HCT116 (cell line): ENCODE measurements at regions not wholly inside any gene's neighbourhood (a gene's known extent, or its start where the extent isn't known, plus 50 kb on each side); places are given as distances from the start of the nearest gene placed in this dataset.

Experiments
- ATAC-seq: fragments of 200-7000 bp; cut with Tn5 transposase; 2 replicates; pipeline ENCODE4 v1.9.1; 2020; ENCODE audit warnings: mild to moderate bottlenecking, moderate library complexity
- BruUV-seq: library from RNA; stranded (reverse); fragments of 400-500 nt; replicated peaks from 2 replicates; lab custom pipeline; 2021; lab: Mats Ljungman, UMichigan
- CTCF ChIA-PET: fragments of 300-600 bp; sonication (Branson Sonifier 250); formaldehyde crosslinking; loops from one replicate; lab custom pipeline; 2021; ENCODE audit warnings: antibody characterized with exemption; lab: Charles Lee
- POLR2A ChIA-PET: fragments of 300-600, 350-600 bp; sonication (Branson Sonifier 250); formaldehyde crosslinking; loops from one replicate; lab custom pipeline; 2021; ENCODE audit warnings: antibody characterized with exemption; lab: Charles Lee
- RAD21 ChIA-PET, 2 experiments: fragments of 300-600 bp; sonication (Branson Sonifier 250); formaldehyde crosslinking; loops; one replicate each; lab custom pipeline; 2023; ENCODE audit warnings: low total read pairs in 2 of 2; ENCODE audit not compliant: uncharacterized antibody in 2 of 2, unreplicated experiment in 2 of 2, low non-redundant PET in 1 of 2; lab: Charles Lee
- DNase-seq: peaks from one replicate; pipeline ENCODE4 v3.0.0-alpha.2; 2010; ENCODE audit warnings: low read depth, low spot score
- H2AFZ ChIP-seq: fragments of 200-600 bp; shearing (Covaris generic), sonication (generic); 2 replicates; pipeline ENCODE4 v1.6.1; 2017; ENCODE audit warnings: low read depth, mixed run types, mixed read lengths, antibody characterized with exemption, low read length; ENCODE audit not compliant: poor library complexity, severe bottlenecking
- H3K27ac ChIP-seq: 2 replicates; pipeline ENCODE4 v1.5.1; 2012; ENCODE audit warnings: low read depth, low read length
- H3K27me3 ChIP-seq: fragments of 200-600 bp; sonication (generic); 2 replicates; pipeline ENCODE4 v1.6.1; 2016; ENCODE audit warnings: mixed run types, low read length, mixed read lengths; ENCODE audit not compliant: insufficient read depth
- H3K36me3 ChIP-seq, 2 experiments: fragments of 200-500 bp in 1 of 2; fragments of 200-600 bp in 1 of 2; sonication (Bioruptor generic) in 1 of 2; sonication (generic) in 1 of 2; 2 replicates each; pipeline versions ENCODE4 v1.5.1 to v1.6.1; 2014 to 2016; ENCODE audit warnings: low read length in 2 of 2, inconsistent platforms in 1 of 2, mixed read lengths in 1 of 2, mixed run types in 1 of 2; ENCODE audit not compliant: insufficient read depth in 2 of 2, control insufficient read depth in 1 of 2
- H3K4me1 ChIP-seq, 2 experiments: fragments of 200-600 bp in 1 of 2; sonication (generic) in 1 of 2; 2 replicates each; pipeline versions ENCODE4 v1.5.1 to v1.6.1; 2012 to 2017; ENCODE audit warnings: low read length in 2 of 2, inconsistent platforms in 1 of 2, mild to moderate bottlenecking in 1 of 2, mixed read lengths in 1 of 2, mixed run types in 1 of 2, moderate library complexity in 1 of 2; ENCODE audit not compliant: insufficient read depth in 2 of 2, control insufficient read depth in 1 of 2
- H3K4me2 ChIP-seq: fragments of 200-600 bp; sonication (generic); 2 replicates; pipeline ENCODE4 v1.6.1; 2017; ENCODE audit warnings: mixed run types, low read length, mixed read lengths
- H3K4me3 ChIP-seq, 2 experiments: fragments of 200-600 bp in 1 of 2; sonication (generic) in 1 of 2; replicated peaks in 1 of 2; 2 replicates each; pipeline ENCODE4 v1.5.1; 2011 to 2016; ENCODE audit warnings: low read length in 2 of 2, control low read depth in 1 of 2, low read depth in 1 of 2, mild to moderate bottlenecking in 1 of 2, mixed read lengths in 1 of 2, mixed run types in 1 of 2
- H3K79me2 ChIP-seq: fragments of 200-600 bp; sonication (generic); 2 replicates; pipeline ENCODE4 v1.6.1; 2017; ENCODE audit warnings: mild to moderate bottlenecking, mixed run types, low read length, moderate library complexity, mixed read lengths; ENCODE audit not compliant: insufficient read depth
- H3K9ac ChIP-seq: fragments of 200-600 bp; sonication (generic); 2 replicates; pipeline ENCODE4 v1.6.1; 2016; ENCODE audit warnings: low read length, mixed read lengths
- H3K9me2 ChIP-seq: fragments of 200-600 bp; sonication (generic), shearing (Covaris generic); 2 replicates; pipeline ENCODE4 v1.6.1; 2017; ENCODE audit warnings: mixed run types, mild to moderate bottlenecking, moderate library complexity; ENCODE audit not compliant: insufficient read depth
- H3K9me3 ChIP-seq, 2 experiments: fragments of 200-500 bp in 1 of 2; fragments of 200-600 bp in 1 of 2; sonication (Bioruptor generic) in 1 of 2; sonication (generic) in 1 of 2; 2 replicates each; pipeline ENCODE4 v1.6.1; 2014 to 2017; ENCODE audit warnings: low read length in 2 of 2, mixed read lengths in 2 of 2, inconsistent platforms in 1 of 2, low read depth in 1 of 2, mild to moderate bottlenecking in 1 of 2, mixed run types in 1 of 2, moderate library complexity in 1 of 2; ENCODE audit not compliant: control insufficient read depth in 1 of 2, insufficient read depth in 1 of 2
- H4K20me1 ChIP-seq: fragments of 200-600 bp; sonication (generic), shearing (Covaris generic); 2 replicates; pipeline ENCODE4 v1.6.1; 2017; ENCODE audit warnings: mixed run types, mild to moderate bottlenecking, moderate library complexity; ENCODE audit not compliant: insufficient read depth
- ATF3 ChIP-seq: IDR thresholded peaks from 2 replicates; pipeline ENCODE4 v1.6.1; 2012
- EZH2 ChIP-seq: fragments of 200-600 bp; sonication (generic); IDR thresholded peaks from 2 replicates; pipeline ENCODE4 v1.6.1; 2017; ENCODE audit warnings: antibody characterized with exemption, mixed run types
- EZH2phosphoT487 ChIP-seq: fragments of 200-600 bp; IDR thresholded peaks from 2 replicates; pipeline ENCODE4 v1.6.1; 2018; ENCODE audit warnings: antibody characterized with exemption, borderline replicate concordance
- FOSL1 ChIP-seq: IDR thresholded peaks from 2 replicates; pipeline ENCODE4 v1.6.1; 2012; ENCODE audit warnings: low read depth
- MAX ChIP-seq: IDR thresholded peaks from 2 replicates; pipeline ENCODE4 v1.6.1; 2012
- POLR2A ChIP-seq: IDR thresholded peaks from 2 replicates; pipeline ENCODE4 v1.7.0; 2011; ENCODE audit warnings: borderline replicate concordance; ENCODE audit not compliant: insufficient read depth, insufficient read length; ENCODE audit errors: extremely low read depth
- REST ChIP-seq: IDR thresholded peaks from 2 replicates; pipeline ENCODE4 v1.6.1; 2012; ENCODE audit warnings: low read depth
- SP1 ChIP-seq: IDR thresholded peaks from 2 replicates; pipeline ENCODE4 v1.6.1; 2012; ENCODE audit warnings: low read depth
- YY1 ChIP-seq: IDR thresholded peaks from 2 replicates; pipeline ENCODE4 v1.6.1; 2011; ENCODE audit warnings: low read length, low read depth, moderate library complexity, mild to moderate bottlenecking; ENCODE audit not compliant: insufficient replicate concordance; ENCODE audit errors: extremely low read depth
- ZFX ChIP-seq: fragments of 450-650 bp; IDR thresholded peaks from 2 replicates; pipeline ENCODE4 v1.6.1; 2017
- intact Hi-C: fragments of 100-400 bp; cut with micrococcal nuclease; formaldehyde crosslinking; loops from 2 replicates; pipeline ENCODE4 v1.10.0; 2022

DNA sequence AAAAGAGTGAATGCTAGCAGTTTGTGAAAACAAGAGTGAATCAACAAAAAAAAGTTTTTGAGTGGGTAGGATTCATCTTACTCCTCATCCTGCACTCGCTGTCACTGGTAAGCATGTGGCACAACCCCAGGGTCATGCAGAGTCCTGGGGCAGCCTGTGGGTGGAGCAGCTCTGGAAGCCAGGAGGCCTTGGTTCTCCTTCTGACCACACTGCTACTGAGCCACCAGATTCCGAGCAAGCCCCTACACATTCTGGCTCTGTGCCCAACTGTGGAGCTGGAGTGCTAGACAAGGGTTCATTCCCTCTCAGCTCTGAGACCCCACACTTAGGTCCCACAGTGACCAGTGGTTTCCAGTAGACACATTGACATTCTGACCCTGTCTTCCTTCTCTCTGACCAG is 670.6 kb downstream of the BCL11A start:
- Histone ChIP-seq H3K36me3 (no peaks in the 10 kb centered on the region), H3K9me3 (no peaks in the 10 kb centered on the region), H4K20me1 (no peaks in the 10 kb centered on the region), H3K27ac (no peak overlapping the region)
- intact Hi-C loops, result no loop called here
- ATAC-seq, result no peak
- TF ChIP-seq POLR2A (no peak), FOSL1 (no peak), REST (no peak), EZH2phosphoT487 (no peak), SP1 (no peak), EZH2 (no peak), ZFX (no peak), YY1 (no peak), MAX (no peak), ATF3 (no peak)
- TF ChIP-seq, all 23 proteins: peak for 0
- DNase-seq, result no peak
- H3K27me3 ChIP-seq, result 0 out of 2 replicates have a peak, but pooled peaks cover 3% of the 10 kb centered on the region
- no peak overlapping the region for H3K4me3 ChIP-seq
- CTCF ChIA-PET, result no interaction called here
- H3K79me2 ChIP-seq, result no peaks in the 10 kb centered on the region
- H2AFZ ChIP-seq, result no peak overlapping the region
- H3K9ac ChIP-seq, result no peak overlapping the region
- H3K9me2 ChIP-seq, result no peaks in the 10 kb centered on the region
- RAD21 ChIA-PET, result no interaction called here
- no peaks in the 10 kb centered on the region for H3K4me1 ChIP-seq
- BruUV-seq, result no TSS peak
- POLR2A ChIA-PET, result no interaction called here
- H3K4me2 ChIP-seq, result no peak overlapping the region
